ENCODE measurements at regions not wholly inside any gene's neighbourhood (a gene's known extent, or its start where the extent isn't known, plus 50 kb on each side); places are given as distances from the start of the nearest gene placed in this dataset.

DNA sequence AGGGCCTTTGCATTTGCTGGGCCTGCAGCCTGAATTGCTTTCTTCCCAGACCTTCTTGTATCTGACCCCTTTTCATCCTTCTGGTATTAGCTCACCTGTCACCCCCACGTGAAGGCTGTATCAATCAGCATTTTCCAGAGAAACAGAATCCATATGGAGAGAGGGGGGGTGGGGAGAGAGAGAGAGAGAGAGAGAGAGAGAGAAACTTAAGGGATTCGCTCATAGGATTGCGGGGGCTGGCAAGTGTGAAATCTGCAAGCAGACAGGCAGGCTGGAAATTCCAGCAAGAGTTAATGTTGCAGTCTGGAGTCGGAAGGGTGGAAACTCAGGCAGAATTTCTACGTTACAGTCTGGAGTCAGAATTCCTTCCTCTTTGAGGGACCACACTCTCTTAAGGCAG, 410.7 kb upstream of the SULF2 start:
- no peak for DNase-seq (ENCODE audit: low read depth)

DNA sequence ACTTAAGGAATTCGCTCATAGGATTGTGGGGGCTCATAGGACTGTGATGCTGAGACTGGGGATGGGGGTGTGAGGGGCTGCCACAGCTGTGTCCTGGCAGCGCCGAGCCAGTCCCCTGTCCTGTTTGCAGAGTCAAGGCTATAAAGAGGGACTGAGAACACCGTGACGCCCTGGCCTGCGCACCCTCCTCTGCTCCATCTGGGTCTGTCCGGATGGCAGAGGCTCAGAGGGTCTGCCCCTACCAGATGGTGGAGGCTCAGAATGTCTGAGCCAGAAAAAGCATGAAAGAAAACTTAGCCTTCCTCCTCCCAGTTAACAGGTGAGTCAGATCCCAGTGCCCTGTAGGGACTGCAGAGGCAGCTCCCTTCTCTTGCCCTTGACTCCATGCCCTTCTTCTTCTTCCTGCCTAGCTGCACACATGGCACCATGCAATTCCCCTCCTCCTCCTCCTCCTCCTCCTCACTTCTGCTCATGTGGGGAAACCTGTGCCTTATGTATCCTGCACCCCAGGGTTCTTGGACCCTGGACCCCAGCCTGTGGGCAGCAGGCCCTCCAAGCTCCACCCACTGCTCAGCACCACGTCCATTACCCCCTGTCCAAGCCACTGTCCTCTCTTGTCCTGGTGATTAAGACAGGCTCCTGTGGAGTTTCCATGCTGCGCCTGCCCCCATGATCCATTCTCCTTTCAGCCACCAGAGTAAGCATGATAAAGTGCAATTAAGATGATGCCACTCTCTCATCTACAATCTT, 410.0 kb upstream of the SULF2 start:
- TF ChIP-seq, protein P1, sequence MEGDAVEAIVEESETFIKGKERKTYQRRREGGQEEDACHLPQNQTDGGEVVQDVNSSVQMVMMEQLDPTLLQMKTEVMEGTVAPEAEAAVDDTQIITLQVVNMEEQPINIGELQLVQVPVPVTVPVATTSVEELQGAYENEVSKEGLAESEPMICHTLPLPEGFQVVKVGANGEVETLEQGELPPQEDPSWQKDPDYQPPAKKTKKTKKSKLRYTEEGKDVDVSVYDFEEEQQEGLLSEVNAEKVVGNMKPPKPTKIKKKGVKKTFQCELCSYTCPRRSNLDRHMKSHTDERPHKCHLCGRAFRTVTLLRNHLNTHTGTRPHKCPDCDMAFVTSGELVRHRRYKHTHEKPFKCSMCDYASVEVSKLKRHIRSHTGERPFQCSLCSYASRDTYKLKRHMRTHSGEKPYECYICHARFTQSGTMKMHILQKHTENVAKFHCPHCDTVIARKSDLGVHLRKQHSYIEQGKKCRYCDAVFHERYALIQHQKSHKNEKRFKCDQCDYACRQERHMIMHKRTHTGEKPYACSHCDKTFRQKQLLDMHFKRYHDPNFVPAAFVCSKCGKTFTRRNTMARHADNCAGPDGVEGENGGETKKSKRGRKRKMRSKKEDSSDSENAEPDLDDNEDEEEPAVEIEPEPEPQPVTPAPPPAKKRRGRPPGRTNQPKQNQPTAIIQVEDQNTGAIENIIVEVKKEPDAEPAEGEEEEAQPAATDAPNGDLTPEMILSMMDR (IDR thresholded peaks at IDR 0.05; ENCODE audit: low read depth, low read length): no peak
- TF ChIP-seq MAX (IDR thresholded peaks at IDR 0.05; ENCODE audit: low read depth, low read length): no peak
- no peak for TF ChIP-seq MYC (IDR thresholded peaks at IDR 0.05; ENCODE audit: low read depth, low read length)
- TF ChIP-seq POLR2A (IDR thresholded peaks at IDR 0.05; ENCODE audit: extremely low read depth, insufficient read length): no peak
- H3K4me3 ChIP-seq (ENCODE audit: low read depth, low read length): no peak overlapping the region
- no peak for DNase-seq (ENCODE audit: low read depth)

More for the DNA sequence above, 410.7 kb upstream of the SULF2 start:
- no peak overlapping the region for H3K4me3 ChIP-seq (ENCODE audit: low read depth, low read length)
- no peak for TF ChIP-seq MYC (IDR thresholded peaks at IDR 0.05; ENCODE audit: low read depth, low read length)
- TF ChIP-seq POLR2A (IDR thresholded peaks at IDR 0.05; ENCODE audit: extremely low read depth, insufficient read length): no peak
- no peak for TF ChIP-seq MAX (IDR thresholded peaks at IDR 0.05; ENCODE audit: low read depth, low read length)
- TF ChIP-seq, protein P1 (IDR thresholded peaks at IDR 0.05; ENCODE audit: low read depth, low read length): no peak

DNA sequence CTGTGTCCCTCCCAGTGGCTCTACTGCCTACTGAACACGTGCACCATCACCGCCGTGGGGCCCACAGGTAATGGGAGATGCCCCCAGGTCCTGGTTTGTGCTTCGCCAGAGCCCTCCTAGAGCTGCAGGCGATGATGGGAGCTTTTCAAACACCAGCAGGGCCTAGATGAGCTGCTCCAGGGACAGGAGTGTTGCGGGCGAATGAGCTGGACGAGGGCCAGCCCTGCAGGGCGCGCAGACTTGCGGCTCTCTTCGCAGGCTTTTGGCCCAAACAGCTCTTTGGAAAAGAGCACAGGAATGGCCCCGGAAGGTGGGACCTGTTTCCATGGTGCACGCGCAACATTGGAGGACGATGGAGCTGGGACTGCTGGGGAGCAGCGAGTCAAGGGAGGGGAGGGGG, 409.3 kb upstream of the SULF2 start:
- no peak overlapping the region for H3K4me3 ChIP-seq (ENCODE audit: low read depth, low read length)
- TF ChIP-seq MYC (IDR thresholded peaks at IDR 0.05; ENCODE audit: low read depth, low read length): no peak
- TF ChIP-seq MAX (IDR thresholded peaks at IDR 0.05; ENCODE audit: low read depth, low read length): no peak
- TF ChIP-seq, protein P1 (IDR thresholded peaks at IDR 0.05; ENCODE audit: low read depth, low read length): no peak
- no peak for TF ChIP-seq POLR2A (IDR thresholded peaks at IDR 0.05; ENCODE audit: extremely low read depth, insufficient read length)
- DNase-seq (ENCODE audit: low read depth): no peak

DNA sequence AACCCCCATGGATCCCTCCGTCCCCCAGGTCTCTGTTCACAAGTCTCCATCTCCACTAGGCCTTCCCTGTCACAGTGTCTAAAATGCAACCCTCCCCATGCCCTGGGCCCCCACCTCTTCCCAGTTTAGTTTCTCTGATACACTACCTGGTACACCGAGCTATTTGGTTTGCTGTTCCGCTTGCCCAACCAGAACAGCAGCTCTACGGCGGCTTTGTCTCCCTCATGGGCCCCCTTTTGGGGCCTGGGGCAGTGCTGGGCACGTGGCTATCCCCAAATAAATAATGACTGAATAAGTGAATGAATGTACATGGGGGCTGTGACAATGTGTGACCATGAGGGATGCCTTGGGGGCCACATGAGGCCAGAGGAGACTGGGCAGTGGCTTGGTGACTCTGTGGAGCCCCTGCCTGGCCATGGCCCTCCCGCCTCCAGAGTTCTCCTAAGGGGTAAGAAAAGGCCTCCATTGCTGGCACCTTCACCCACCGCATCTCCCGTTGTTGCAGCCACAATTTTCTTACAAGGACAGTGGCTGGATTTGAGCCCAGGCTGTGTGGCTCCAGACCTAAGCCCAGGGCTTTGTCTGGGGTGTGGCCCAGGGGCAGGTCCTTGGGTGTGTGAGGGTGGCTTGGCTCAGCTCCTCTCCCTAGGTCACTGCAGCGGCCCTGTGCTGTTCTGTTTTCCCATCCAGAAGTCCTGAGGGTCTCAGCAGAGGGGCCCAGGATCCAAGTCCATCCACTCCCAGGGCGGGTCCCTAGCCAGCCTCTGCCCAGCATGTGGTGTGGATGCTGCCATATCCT, 408.5 kb upstream of the SULF2 start:
- no peak for DNase-seq (ENCODE audit: low read depth)
- TF ChIP-seq, protein P1 (IDR thresholded peaks at IDR 0.05; ENCODE audit: low read depth, low read length): no peak
- no peak for TF ChIP-seq MYC (IDR thresholded peaks at IDR 0.05; ENCODE audit: low read depth, low read length)
- no peak for TF ChIP-seq MAX (IDR thresholded peaks at IDR 0.05; ENCODE audit: low read depth, low read length)
- TF ChIP-seq POLR2A (IDR thresholded peaks at IDR 0.05; ENCODE audit: extremely low read depth, insufficient read length): no peak
- no peak overlapping the region for H3K4me3 ChIP-seq (ENCODE audit: low read depth, low read length)

DNA sequence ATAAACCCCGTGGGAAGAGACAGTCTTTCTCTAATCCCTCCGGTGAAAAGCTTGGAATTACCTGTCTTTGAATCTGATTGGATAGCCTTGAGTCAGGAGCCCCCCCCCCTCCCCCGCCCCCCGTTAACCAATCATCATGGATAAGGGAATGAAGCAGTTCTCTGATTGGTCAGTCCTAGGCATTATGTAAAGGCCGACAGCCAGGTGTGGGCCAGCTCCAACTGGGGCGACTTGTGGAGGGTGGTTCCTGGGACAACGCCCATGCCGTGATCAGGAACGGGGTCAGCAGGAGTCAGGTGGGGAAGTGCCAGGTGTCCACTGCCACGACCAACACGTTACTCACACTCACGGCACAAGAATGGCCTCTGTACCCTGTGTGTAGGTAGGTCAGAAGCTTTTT, 406.8 kb upstream of the SULF2 start:
- TF ChIP-seq MYC (IDR thresholded peaks at IDR 0.05; ENCODE audit: low read depth, low read length) (no peak), MAX (IDR thresholded peaks at IDR 0.05; ENCODE audit: low read depth, low read length) (no peak), POLR2A (IDR thresholded peaks at IDR 0.05; ENCODE audit: extremely low read depth, insufficient read length) (no peak)
- TF ChIP-seq, protein P1 (IDR thresholded peaks at IDR 0.05; ENCODE audit: low read depth, low read length): no peak
- DNase-seq (ENCODE audit: low read depth): no peak

More for the DNA sequence above, 406.8 kb upstream of the SULF2 start:
- no peak overlapping the region for H3K4me3 ChIP-seq (ENCODE audit: low read depth, low read length)
